Keratinocyte (primary cell): ENCODE measurements at regions not wholly inside any gene's neighbourhood (a gene's known extent, or its start where the extent isn't known, plus 50 kb on each side); places are given as distances from the start of the nearest gene placed in this dataset.

Source experiments
- DNase-seq: peaks from one replicate; pipeline ENCODE4 v3.0.0-alpha.2; 2011; ENCODE audit warnings: low read depth, missing footprints, low spot score
- FAIRE-seq: peaks from 2 replicates; lab custom pipeline; 2011; peaks lifted over from hg19 to GRCh38; lab: Jason Lieb, UNC
- H2AFZ ChIP-seq: 2 replicates; pipeline ENCODE4 v1.6.0; 2012; ENCODE audit warnings: low read length, control low read depth, inconsistent platforms; ENCODE audit not compliant: control insufficient read depth
- H3K27ac ChIP-seq: 2 replicates; pipeline ENCODE4 v1.5.1; 2011; ENCODE audit warnings: low read length; ENCODE audit not compliant: control insufficient read depth, insufficient read depth
- H3K27me3 ChIP-seq: 3 replicates; pipeline ENCODE4 v1.6.0; 2011; ENCODE audit warnings: low read length; ENCODE audit not compliant: control insufficient read depth, insufficient read depth; ENCODE audit errors: extremely low read depth
- H3K36me3 ChIP-seq, 2 experiments: 2 replicates in 1 of 2; 3 replicates in 1 of 2; pipeline ENCODE4 v1.5.1; 2011; ENCODE audit warnings: low read length in 2 of 2, mild to moderate bottlenecking in 1 of 2; ENCODE audit not compliant: control insufficient read depth in 2 of 2, insufficient read depth in 2 of 2; ENCODE audit errors: extremely low read depth in 1 of 2
- H3K4me1 ChIP-seq: 3 replicates; pipeline ENCODE4 v1.5.1; 2011; ENCODE audit warnings: low read length; ENCODE audit not compliant: control insufficient read depth, insufficient read depth; ENCODE audit errors: extremely low read depth
- H3K4me2 ChIP-seq: 3 replicates; pipeline ENCODE4 v1.6.0; 2011; ENCODE audit warnings: low read depth, low read length; ENCODE audit not compliant: control insufficient read depth, insufficient read depth; ENCODE audit errors: extremely low read depth
- H3K4me3 ChIP-seq, 3 experiments: fragments of 200-600 bp in 1 of 3; sonication (generic) in 1 of 3; 2 replicates in 2 of 3; 3 replicates in 1 of 3; pipeline ENCODE4 v1.5.1; 2011 to 2016; ENCODE audit warnings: low read length in 3 of 3, mild to moderate bottlenecking in 3 of 3, control low read depth in 2 of 3, inconsistent platforms in 1 of 3, low read depth in 1 of 3, mixed read lengths in 1 of 3, mixed run types in 1 of 3, moderate library complexity in 1 of 3; ENCODE audit not compliant: control insufficient read depth in 2 of 3, insufficient read depth in 2 of 3; ENCODE audit errors: extremely low read depth in 1 of 3
- H3K79me2 ChIP-seq: 2 replicates; pipeline ENCODE4 v1.6.0; 2012; ENCODE audit warnings: low read length; ENCODE audit not compliant: control insufficient read depth, insufficient read depth
- H3K9ac ChIP-seq: 3 replicates; pipeline ENCODE4 v1.6.0; 2011; ENCODE audit warnings: low read length; ENCODE audit not compliant: control insufficient read depth, insufficient read depth; ENCODE audit errors: extremely low read depth
- H3K9me1 ChIP-seq: 3 replicates; pipeline ENCODE4 v1.6.0; 2011; ENCODE audit warnings: low read length; ENCODE audit not compliant: control insufficient read depth, insufficient read depth; ENCODE audit errors: extremely low read depth
- H3K9me3 ChIP-seq: 2 replicates; pipeline ENCODE4 v1.5.1; 2012; ENCODE audit warnings: low read depth, low read length; ENCODE audit not compliant: control insufficient read depth
- H4K20me1 ChIP-seq: 3 replicates; pipeline ENCODE4 v1.6.0; 2011; ENCODE audit warnings: low read length; ENCODE audit not compliant: control insufficient read depth, insufficient read depth; ENCODE audit errors: extremely low read depth
- CTCF ChIP-seq, 3 experiments: IDR thresholded peaks in 1 of 3; conservative IDR thresholded peaks in 1 of 3; optimal IDR thresholded peaks in 1 of 3; 2 replicates in 2 of 3; 3 replicates in 1 of 3; pipeline versions ENCODE3 to v1.5.1; 2011; ENCODE audit warnings: low read length in 3 of 3, mild to moderate bottlenecking in 3 of 3, moderate library complexity in 2 of 3, control low read depth in 1 of 3, inconsistent platforms in 1 of 3; ENCODE audit not compliant: insufficient read depth in 2 of 3; ENCODE audit errors: extremely low read depth in 1 of 3
- EZH2 ChIP-seq: IDR thresholded peaks from one replicate; pipeline ENCODE4 v1.6.1; 2012; ENCODE audit warnings: inconsistent platforms, mild to moderate bottlenecking, low read length, moderate library complexity
- dilution Hi-C: fragments of 300-500 bp; cut with MboI; formaldehyde crosslinking; loops from one replicate; pipeline ENCODE4 v1.7.0; 2020; ENCODE audit warnings: low sequenced_read_pairs; ENCODE audit not compliant: extremely low pct_ligation_motif_present

DNA sequence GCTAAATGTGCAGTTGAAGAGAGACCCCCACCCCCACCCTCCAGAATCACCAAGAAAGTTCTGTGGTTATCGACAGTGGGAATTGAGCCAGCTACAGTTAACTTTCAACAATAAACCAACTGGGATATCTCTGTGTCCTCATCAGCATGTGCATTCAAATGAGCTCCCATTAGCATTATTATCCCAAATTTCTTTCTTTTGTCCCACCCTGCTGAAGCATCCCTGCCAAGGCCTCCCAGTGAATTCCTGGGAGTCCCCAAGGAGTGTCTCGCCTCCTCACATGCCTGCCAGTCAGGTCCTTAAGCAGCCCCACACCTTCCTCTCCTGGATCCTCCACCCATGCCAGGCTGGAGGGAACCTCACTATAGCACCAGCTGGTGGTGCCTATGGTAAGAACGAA, 422.1 kb upstream of the HNRNPA3 start:
- FAIRE-seq (no peak), DNase-seq (no peak)
- Histone ChIP-seq H3K27me3 (no peaks in the 10 kb centered on the region), H3K4me1 (no peaks in the 10 kb centered on the region), H3K79me2 (no peaks in the 10 kb centered on the region), H3K36me3 (no peaks in the 10 kb centered on the region), H3K9me1 (no peaks in the 10 kb centered on the region), H3K27ac (no peak overlapping the region), H4K20me1 (no peaks in the 10 kb centered on the region), H3K9ac (no peak overlapping the region), H3K4me2 (no peak overlapping the region), H3K9me3 (no peaks in the 10 kb centered on the region), H3K4me3 (no peak overlapping the region), H2AFZ (no peak overlapping the region)
- dilution Hi-C loops = no loop called here
- TF ChIP-seq CTCF (optimal IDR thresholded peaks at IDR 0.05 in 1 of 3, IDR thresholded peaks at IDR 0.05 in 1 of 3, conservative IDR thresholded peaks at IDR 0.05 in 1 of 3; ENCODE audit: extremely low read depth in 1 of 3, insufficient read depth in 2 of 3, low read length in 3 of 3) = no peak
- no peak for TF ChIP-seq EZH2

- Histone ChIP-seq H3K9me3 (no peaks in the 10 kb centered on the region), H3K9ac (no peak overlapping the region), H3K27me3 (no peaks in the 10 kb centered on the region), H3K27ac (no peak overlapping the region), H3K4me2 (no peak overlapping the region), H3K79me2 (no peaks in the 10 kb centered on the region), H3K4me1 (no peaks in the 10 kb centered on the region), H3K4me3 (no peak overlapping the region), H2AFZ (no peak overlapping the region), H3K36me3 (no peaks in the 10 kb centered on the region), H3K9me1 (no peaks in the 10 kb centered on the region), H4K20me1 (no peaks in the 10 kb centered on the region)
- dilution Hi-C loops = no loop called here
- no peak for TF ChIP-seq CTCF (optimal IDR thresholded peaks at IDR 0.05 in 1 of 3, IDR thresholded peaks at IDR 0.05 in 1 of 3, conservative IDR thresholded peaks at IDR 0.05 in 1 of 3; ENCODE audit: extremely low read depth in 1 of 3, insufficient read depth in 2 of 3, low read length in 3 of 3)
- TF ChIP-seq EZH2 = no peak
- no peak for DNase-seq
- no peak for FAIRE-seq
Measured at GRCh38 chr2:176793792-176794191, 418.8 kb upstream of the HNRNPA3 start.
